ENCODE measurements at regions not wholly inside any gene's neighbourhood (a gene's known extent, or its start where the extent isn't known, plus 50 kb on each side); places are given as distances from the start of the nearest gene placed in this dataset.

- TF ChIP-seq POLR2A (IDR thresholded peaks at IDR 0.05) (no peak), CTCF (IDR thresholded peaks at IDR 0.05) (no peak), POLR2AphosphoS5 (IDR thresholded peaks at IDR 0.05) (no peak)
Measured at GRCh38 chr7:53658951-53659350, 623.5 kb downstream of the POM121L12 start.
